ENCODE measurements at regions not wholly inside any gene's neighbourhood (a gene's known extent, or its start where the extent isn't known, plus 50 kb on each side); places are given as distances from the start of the nearest gene placed in this dataset.

DNA sequence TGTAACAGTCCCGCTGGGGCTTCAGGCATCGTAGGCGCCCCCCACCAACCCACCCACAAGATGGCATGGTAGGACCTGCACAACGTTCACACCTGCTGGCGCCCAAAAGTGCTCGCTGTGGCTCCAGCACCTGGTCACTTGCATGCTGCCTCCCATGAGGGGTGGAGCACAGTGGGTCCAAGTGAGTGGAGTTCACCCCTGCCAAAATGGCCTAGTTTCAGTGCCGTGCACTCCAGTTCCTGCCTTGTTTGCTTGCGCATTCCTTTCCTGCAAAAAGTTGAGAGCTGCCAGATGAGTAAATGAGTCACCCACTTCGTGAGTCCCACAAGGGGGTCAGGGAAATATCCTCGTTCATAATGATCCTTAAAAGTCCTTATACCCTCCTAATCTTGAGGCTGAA is 788.7 kb upstream of the DPPA4 start:
- Histone ChIP-seq H3K9ac (ENCODE audit: low read depth in 1 of 2, low read length in 2 of 2) (no peak overlapping the region), H3K36me3 (ENCODE audit: control insufficient read depth in 4 of 4, insufficient read depth in 3 of 4, low read depth in 1 of 4, low read length in 3 of 4) (no peaks in the 10 kb centered on the region), H3K9me3 (ENCODE audit: control insufficient read depth in 4 of 4, low read length in 3 of 4) (no peaks in the 10 kb centered on the region), H3K27me3 (ENCODE audit: control insufficient read depth in 4 of 4, insufficient read depth in 4 of 4, low read length in 3 of 4) (no peaks in the 10 kb centered on the region), H3K4me1 (ENCODE audit: control insufficient read depth in 4 of 4, insufficient read depth in 4 of 4, low read length in 3 of 4) (no peaks in the 10 kb centered on the region), H3K27ac (ENCODE audit: low read depth in 1 of 2, low read length in 2 of 2) (no peak overlapping the region), H3K4me3 (ENCODE audit: low read depth in 1 of 3, low read length in 3 of 3) (no peak overlapping the region)
- WGBS = 85% methylated on average over 10 of the region's 10 CpGs
- DNase-seq (ENCODE audit: low spot score) = no peak
- TF ChIP-seq RAD21 (IDR thresholded peaks at IDR 0.05) = no peak
- TF ChIP-seq HNF4A (conservative IDR thresholded peaks at IDR 0.05) = no peak
- TF ChIP-seq, protein P1, sequence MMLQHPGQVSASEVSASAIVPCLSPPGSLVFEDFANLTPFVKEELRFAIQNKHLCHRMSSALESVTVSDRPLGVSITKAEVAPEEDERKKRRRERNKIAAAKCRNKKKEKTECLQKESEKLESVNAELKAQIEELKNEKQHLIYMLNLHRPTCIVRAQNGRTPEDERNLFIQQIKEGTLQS (IDR thresholded peaks at IDR 0.05) = no peak
- no peak for TF ChIP-seq SP1 (IDR thresholded peaks at IDR 0.05)
- TF ChIP-seq JUND (IDR thresholded peaks at IDR 0.05) = no peak
- TF ChIP-seq MAX (IDR thresholded peaks at IDR 0.05) = no peak
- no peak for TF ChIP-seq HNF4G (IDR thresholded peaks at IDR 0.05)
- TF ChIP-seq EGR1 (IDR thresholded peaks at IDR 0.05; ENCODE audit: low read depth in 2 of 2) = no peak

GRCh38 chr3:110133971-110134370 is 796.6 kb upstream of the DPPA4 start:
- DNase-seq (ENCODE audit: low spot score) = no peak
- no peak for TF ChIP-seq JUND (IDR thresholded peaks at IDR 0.05)
- no peak for TF ChIP-seq TAF1 (conservative IDR thresholded peaks at IDR 0.05)
- TF ChIP-seq ZBTB33 (IDR thresholded peaks at IDR 0.05) = no peak
- no peak for TF ChIP-seq NR2F2 (IDR thresholded peaks at IDR 0.05)
- TF ChIP-seq FOXA1 (IDR thresholded peaks at IDR 0.05) = no peak
- no peak for TF ChIP-seq SP1 (IDR thresholded peaks at IDR 0.05)
- no peak for TF ChIP-seq RAD21 (IDR thresholded peaks at IDR 0.05)
- TF ChIP-seq FOXA2 (IDR thresholded peaks at IDR 0.05) = no peak
- no peak for TF ChIP-seq HNF4A (conservative IDR thresholded peaks at IDR 0.05)
- TF ChIP-seq CTCF (IDR thresholded peaks at IDR 0.05; ENCODE audit: low read depth, low read length, missing input control) = no peak
- TF ChIP-seq YY1 (IDR thresholded peaks at IDR 0.05) = no peak
- no peak for TF ChIP-seq MAX (IDR thresholded peaks at IDR 0.05)
- no peak for TF ChIP-seq GABPA (IDR thresholded peaks at IDR 0.05 in 1 of 2, conservative IDR thresholded peaks at IDR 0.05 in 1 of 2)
- TF ChIP-seq RXRA (IDR thresholded peaks at IDR 0.05) = no peak
- no peak for TF ChIP-seq EGR1 (IDR thresholded peaks at IDR 0.05; ENCODE audit: low read depth in 2 of 2)
- Histone ChIP-seq H3K36me3 (ENCODE audit: control insufficient read depth in 4 of 4, insufficient read depth in 3 of 4, low read depth in 1 of 4, low read length in 3 of 4) (no peaks in the 10 kb centered on the region), H3K9ac (ENCODE audit: low read depth in 1 of 2, low read length in 2 of 2) (no peak overlapping the region), H3K27me3 (ENCODE audit: control insufficient read depth in 4 of 4, insufficient read depth in 4 of 4, low read length in 3 of 4) (no peaks in the 10 kb centered on the region), H3K27ac (ENCODE audit: low read depth in 1 of 2, low read length in 2 of 2) (no peak overlapping the region), H3K9me3 (ENCODE audit: control insufficient read depth in 4 of 4, low read length in 3 of 4) (no peaks in the 10 kb centered on the region), H3K4me3 (ENCODE audit: low read depth in 1 of 3, low read length in 3 of 3) (no peak overlapping the region), H3K4me1 (ENCODE audit: control insufficient read depth in 4 of 4, insufficient read depth in 4 of 4, low read length in 3 of 4) (no peaks in the 10 kb centered on the region)
- WGBS = 84% methylated on average over 2 of the region's 2 CpGs
